K562 (cell line): ENCODE measurements at regions not wholly inside any gene's neighbourhood (a gene's known extent, or its start where the extent isn't known, plus 50 kb on each side); places are given as distances from the start of the nearest gene placed in this dataset.
A peak's percentile ranks its signal among the peaks of the same experiment; 100 is the strongest.

ENCODE experiments used
- CAMTA2 ChIP-seq: fragments of 250-450 bp; sonication (Bioruptor Pico); conservative IDR thresholded peaks from 2 replicates; pipeline ENCODE4 v1.5.1; 2022
- CEBPG ChIP-seq, 3 experiments: fragments of 200-800 bp in 1 of 3; sonication (Bioruptor generic) in 1 of 3; sonication (generic) in 1 of 3; formaldehyde crosslinking in 1 of 3; IDR thresholded peaks in 2 of 3; conservative IDR thresholded peaks in 1 of 3; 2 replicates each; pipeline versions ENCODE4 v1.6.1 to v1.8.0; 2016 to 2022; ENCODE audit warnings: missing compliant biosample characterization in 2 of 3, missing genetic modification characterization in 2 of 3, mild to moderate bottlenecking in 1 of 3, missing genetic modification reagents in 1 of 3
- FOS ChIP-seq: IDR thresholded peaks from 3 replicates; pipeline ENCODE4 v1.6.1; 2011; ENCODE audit not compliant: insufficient read length; ENCODE audit errors: extremely low read depth
- HDGF ChIP-seq: fragments of 450-650 bp; IDR thresholded peaks from 2 replicates; pipeline ENCODE4 v1.6.1; 2016
- HSF4 ChIP-seq: fragments of 250-450 bp; sonication (Bioruptor Pico); IDR thresholded peaks from 2 replicates; pipeline ENCODE4 v2.1.2; 2022; ENCODE audit warnings: mild to moderate bottlenecking, moderate library complexity, borderline replicate concordance
- L3MBTL2 ChIP-seq: fragments of 450-650 bp; IDR thresholded peaks from 2 replicates; pipeline ENCODE4 v1.6.1; 2016; ENCODE audit warnings: mild to moderate bottlenecking, moderate library complexity
- SUPT5H ChIP-seq: fragments of 450-650 bp; IDR thresholded peaks from 2 replicates; pipeline ENCODE4 v1.6.1; 2016
- ZBTB17 ChIP-seq: fragments of 450-650 bp; formaldehyde crosslinking; IDR thresholded peaks from 2 replicates; pipeline ENCODE4 v1.4.0; 2020; ENCODE audit warnings: mild to moderate bottlenecking
- ZNF133 ChIP-seq: fragments of 250-450 bp; sonication (Bioruptor Pico); IDR thresholded peaks from 2 replicates; pipeline ENCODE4 v1.4.0; 2020; ENCODE audit warnings: mild to moderate bottlenecking
- ZNF146 ChIP-seq: IDR thresholded peaks from one replicate; pipeline ENCODE4 v1.6.1; 2018; ENCODE audit warnings: missing compliant biosample characterization; ENCODE audit not compliant: unreplicated experiment
- ZNF175 ChIP-seq: fragments of 200-800 bp; sonication (Bioruptor generic); IDR thresholded peaks from 2 replicates; pipeline ENCODE4 v1.6.1; 2016; ENCODE audit warnings: low read depth, mild to moderate bottlenecking, missing genetic modification characterization, missing compliant biosample characterization
- ZNF224 ChIP-seq: sonication (generic); formaldehyde crosslinking; IDR thresholded peaks from 2 replicates; pipeline ENCODE4 v1.8.0; 2022; ENCODE audit warnings: mild to moderate bottlenecking, missing genetic modification reagents
- ZZZ3 ChIP-seq: fragments of 450-650 bp; IDR thresholded peaks from 2 replicates; pipeline ENCODE4 v1.6.1; 2016; ENCODE audit warnings: antibody characterized with exemption, mild to moderate bottlenecking, moderate library complexity
- TF ChIP-seq, protein P1 (sequence below): sonication (generic); formaldehyde crosslinking; IDR thresholded peaks from 2 replicates; pipeline ENCODE4 v1.8.0; 2023; ENCODE audit warnings: missing genetic modification reagents, mild to moderate bottlenecking, borderline replicate concordance
- TF ChIP-seq, protein P2 (sequence below): fragments of 450-650 bp; formaldehyde crosslinking; IDR thresholded peaks from 2 replicates; pipeline ENCODE4 v1.4.0; 2020; ENCODE audit warnings: mild to moderate bottlenecking, moderate library complexity
- TF ChIP-seq, protein P3 (sequence below): fragments of 450-650 bp; IDR thresholded peaks from 2 replicates; pipeline ENCODE4 v1.6.1; 2018; ENCODE audit not compliant: partially characterized antibody
- TF ChIP-seq, protein P4 (sequence below): fragments of 450-650 bp; IDR thresholded peaks from 2 replicates; pipeline ENCODE4 v1.6.1; 2017; ENCODE audit warnings: mild to moderate bottlenecking, moderate library complexity

DNA sequence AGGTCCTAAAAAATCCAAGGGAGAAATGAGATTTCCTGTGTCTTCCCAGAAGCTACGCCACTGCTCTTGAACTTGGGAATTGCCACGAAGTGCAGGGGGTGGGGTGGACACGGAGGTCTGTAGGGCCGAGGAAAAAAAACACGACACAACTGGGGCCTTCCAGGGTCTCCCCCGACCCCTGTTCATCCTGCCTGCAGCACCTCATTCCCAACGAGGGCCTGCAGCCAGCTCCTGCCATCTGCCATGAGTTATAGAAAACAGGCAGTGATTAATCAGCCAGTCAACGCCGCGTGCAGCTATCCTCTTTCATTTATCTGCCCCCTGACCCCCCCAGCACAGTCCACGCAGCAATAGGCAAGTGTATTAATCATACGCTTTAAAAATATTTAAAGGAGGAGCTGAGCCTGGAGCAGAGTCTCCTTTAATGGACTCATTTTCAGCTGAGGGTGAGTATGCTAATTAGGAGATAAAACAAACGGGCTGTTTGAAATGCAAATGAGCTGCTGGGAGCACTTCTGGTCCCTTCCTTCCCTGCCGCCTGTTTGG is 209.9 kb downstream of the TFCP2L1 start (continued):
- TF ChIP-seq, protein P1, sequence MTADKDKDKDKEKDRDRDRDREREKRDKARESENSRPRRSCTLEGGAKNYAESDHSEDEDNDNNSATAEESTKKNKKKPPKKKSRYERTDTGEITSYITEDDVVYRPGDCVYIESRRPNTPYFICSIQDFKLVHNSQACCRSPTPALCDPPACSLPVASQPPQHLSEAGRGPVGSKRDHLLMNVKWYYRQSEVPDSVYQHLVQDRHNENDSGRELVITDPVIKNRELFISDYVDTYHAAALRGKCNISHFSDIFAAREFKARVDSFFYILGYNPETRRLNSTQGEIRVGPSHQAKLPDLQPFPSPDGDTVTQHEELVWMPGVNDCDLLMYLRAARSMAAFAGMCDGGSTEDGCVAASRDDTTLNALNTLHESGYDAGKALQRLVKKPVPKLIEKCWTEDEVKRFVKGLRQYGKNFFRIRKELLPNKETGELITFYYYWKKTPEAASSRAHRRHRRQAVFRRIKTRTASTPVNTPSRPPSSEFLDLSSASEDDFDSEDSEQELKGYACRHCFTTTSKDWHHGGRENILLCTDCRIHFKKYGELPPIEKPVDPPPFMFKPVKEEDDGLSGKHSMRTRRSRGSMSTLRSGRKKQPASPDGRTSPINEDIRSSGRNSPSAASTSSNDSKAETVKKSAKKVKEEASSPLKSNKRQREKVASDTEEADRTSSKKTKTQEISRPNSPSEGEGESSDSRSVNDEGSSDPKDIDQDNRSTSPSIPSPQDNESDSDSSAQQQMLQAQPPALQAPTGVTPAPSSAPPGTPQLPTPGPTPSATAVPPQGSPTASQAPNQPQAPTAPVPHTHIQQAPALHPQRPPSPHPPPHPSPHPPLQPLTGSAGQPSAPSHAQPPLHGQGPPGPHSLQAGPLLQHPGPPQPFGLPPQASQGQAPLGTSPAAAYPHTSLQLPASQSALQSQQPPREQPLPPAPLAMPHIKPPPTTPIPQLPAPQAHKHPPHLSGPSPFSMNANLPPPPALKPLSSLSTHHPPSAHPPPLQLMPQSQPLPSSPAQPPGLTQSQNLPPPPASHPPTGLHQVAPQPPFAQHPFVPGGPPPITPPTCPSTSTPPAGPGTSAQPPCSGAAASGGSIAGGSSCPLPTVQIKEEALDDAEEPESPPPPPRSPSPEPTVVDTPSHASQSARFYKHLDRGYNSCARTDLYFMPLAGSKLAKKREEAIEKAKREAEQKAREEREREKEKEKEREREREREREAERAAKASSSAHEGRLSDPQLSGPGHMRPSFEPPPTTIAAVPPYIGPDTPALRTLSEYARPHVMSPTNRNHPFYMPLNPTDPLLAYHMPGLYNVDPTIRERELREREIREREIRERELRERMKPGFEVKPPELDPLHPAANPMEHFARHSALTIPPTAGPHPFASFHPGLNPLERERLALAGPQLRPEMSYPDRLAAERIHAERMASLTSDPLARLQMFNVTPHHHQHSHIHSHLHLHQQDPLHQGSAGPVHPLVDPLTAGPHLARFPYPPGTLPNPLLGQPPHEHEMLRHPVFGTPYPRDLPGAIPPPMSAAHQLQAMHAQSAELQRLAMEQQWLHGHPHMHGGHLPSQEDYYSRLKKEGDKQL: no peak
- TF ChIP-seq, protein P2, sequence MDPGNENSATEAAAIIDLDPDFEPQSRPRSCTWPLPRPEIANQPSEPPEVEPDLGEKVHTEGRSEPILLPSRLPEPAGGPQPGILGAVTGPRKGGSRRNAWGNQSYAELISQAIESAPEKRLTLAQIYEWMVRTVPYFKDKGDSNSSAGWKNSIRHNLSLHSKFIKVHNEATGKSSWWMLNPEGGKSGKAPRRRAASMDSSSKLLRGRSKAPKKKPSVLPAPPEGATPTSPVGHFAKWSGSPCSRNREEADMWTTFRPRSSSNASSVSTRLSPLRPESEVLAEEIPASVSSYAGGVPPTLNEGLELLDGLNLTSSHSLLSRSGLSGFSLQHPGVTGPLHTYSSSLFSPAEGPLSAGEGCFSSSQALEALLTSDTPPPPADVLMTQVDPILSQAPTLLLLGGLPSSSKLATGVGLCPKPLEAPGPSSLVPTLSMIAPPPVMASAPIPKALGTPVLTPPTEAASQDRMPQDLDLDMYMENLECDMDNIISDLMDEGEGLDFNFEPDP: peak; percentile 94; the same call in 1 of the 2 replicates
- TF ChIP-seq ZNF175: no peak
- no peak for TF ChIP-seq CEBPG (CRISPR knock-in tag; IDR thresholded peaks at IDR 0.05)
- no peak for TF ChIP-seq CEBPG (tag; conservative IDR thresholded peaks at IDR 0.05 in 1 of 2, IDR thresholded peaks at IDR 0.05 in 1 of 2)
- TF ChIP-seq, protein P3, sequence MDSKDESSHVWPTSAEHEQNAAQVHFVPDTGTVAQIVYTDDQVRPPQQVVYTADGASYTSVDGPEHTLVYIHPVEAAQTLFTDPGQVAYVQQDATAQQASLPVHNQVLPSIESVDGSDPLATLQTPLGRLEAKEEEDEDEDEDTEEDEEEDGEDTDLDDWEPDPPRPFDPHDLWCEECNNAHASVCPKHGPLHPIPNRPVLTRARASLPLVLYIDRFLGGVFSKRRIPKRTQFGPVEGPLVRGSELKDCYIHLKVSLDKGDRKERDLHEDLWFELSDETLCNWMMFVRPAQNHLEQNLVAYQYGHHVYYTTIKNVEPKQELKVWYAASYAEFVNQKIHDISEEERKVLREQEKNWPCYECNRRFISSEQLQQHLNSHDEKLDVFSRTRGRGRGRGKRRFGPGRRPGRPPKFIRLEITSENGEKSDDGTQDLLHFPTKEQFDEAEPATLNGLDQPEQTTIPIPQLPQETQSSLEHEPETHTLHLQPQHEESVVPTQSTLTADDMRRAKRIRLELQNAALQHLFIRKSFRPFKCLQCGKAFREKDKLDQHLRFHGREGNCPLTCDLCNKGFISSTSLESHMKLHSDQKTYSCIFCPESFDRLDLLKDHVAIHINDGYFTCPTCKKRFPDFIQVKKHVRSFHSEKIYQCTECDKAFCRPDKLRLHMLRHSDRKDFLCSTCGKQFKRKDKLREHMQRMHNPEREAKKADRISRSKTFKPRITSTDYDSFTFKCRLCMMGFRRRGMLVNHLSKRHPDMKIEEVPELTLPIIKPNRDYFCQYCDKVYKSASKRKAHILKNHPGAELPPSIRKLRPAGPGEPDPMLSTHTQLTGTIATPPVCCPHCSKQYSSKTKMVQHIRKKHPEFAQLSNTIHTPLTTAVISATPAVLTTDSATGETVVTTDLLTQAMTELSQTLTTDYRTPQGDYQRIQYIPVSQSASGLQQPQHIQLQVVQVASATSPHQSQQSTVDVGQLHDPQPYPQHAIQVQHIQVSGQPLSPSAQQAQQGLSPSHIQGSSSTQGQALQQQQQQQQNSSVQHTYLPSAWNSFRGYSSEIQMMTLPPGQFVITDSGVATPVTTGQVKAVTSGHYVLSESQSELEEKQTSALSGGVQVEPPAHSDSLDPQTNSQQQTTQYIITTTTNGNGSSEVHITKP: peak; percentile 16
- no peak for TF ChIP-seq HSF4 (CRISPR knock-in tag)
- peak; percentile 37; the same call in 1 of the 2 replicates for TF ChIP-seq L3MBTL2
- TF ChIP-seq ZNF146 (CRISPR knock-in tag): peak; percentile 49
- no peak for TF ChIP-seq HDGF
- no peak for TF ChIP-seq ZNF224 (CRISPR knock-in tag)
- no peak for TF ChIP-seq FOS
- peak; percentile 93 for TF ChIP-seq CAMTA2 (CRISPR knock-in tag)
- TF ChIP-seq SUPT5H: peak; percentile 99
- TF ChIP-seq ZZZ3: no peak
- TF ChIP-seq, protein P4, sequence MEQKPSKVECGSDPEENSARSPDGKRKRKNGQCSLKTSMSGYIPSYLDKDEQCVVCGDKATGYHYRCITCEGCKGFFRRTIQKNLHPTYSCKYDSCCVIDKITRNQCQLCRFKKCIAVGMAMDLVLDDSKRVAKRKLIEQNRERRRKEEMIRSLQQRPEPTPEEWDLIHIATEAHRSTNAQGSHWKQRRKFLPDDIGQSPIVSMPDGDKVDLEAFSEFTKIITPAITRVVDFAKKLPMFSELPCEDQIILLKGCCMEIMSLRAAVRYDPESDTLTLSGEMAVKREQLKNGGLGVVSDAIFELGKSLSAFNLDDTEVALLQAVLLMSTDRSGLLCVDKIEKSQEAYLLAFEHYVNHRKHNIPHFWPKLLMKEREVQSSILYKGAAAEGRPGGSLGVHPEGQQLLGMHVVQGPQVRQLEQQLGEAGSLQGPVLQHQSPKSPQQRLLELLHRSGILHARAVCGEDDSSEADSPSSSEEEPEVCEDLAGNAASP: no peak
- TF ChIP-seq ZBTB17: peak; percentile 86
- no peak for TF ChIP-seq ZNF133 (CRISPR knock-in tag)
